HG03565 (cell line): ENCODE measurements at regions not wholly inside any gene's neighbourhood (a gene's known extent, or its start where the extent isn't known, plus 50 kb on each side); places are given as distances from the start of the nearest gene placed in this dataset.

ENCODE experiments used
- ATAC-seq: cut with Tn5 transposase; IDR thresholded peaks from one replicate; pipeline ENCODE4 v1.9.1; 2021; ENCODE audit warnings: mild to moderate bottlenecking, moderate library complexity; ENCODE audit not compliant: unreplicated experiment

DNA sequence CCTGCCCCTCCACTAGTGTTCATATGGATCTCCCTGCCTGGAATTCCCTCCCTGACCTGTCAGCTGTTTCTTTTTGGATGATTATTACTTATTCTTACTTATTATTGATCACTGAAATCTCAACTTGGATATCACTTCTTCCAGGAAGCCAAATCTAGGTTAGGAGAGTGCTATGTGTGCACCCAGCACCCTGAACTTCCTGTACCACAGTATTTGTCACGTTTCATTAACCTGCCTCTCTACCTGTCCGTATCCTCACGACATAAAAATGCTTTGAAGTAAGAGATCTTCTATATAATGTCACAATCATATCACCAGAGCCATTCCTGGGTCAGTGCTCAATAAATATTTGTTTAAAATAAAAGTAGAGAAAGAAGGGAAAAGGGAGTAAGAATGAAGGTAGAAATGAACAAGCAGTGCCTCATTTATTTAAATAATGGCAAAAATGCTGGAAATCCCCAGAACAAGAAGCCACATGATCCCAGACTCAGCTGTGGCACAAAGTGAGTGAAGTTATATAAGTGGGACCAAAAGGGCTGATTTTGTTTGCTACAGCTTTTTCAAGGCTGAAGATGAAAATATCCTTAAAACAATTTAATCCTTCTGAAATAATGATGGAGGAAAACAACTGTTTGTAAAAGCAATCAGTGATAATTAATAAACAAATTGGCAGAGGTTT lies 88.0 kb upstream of the MANEA start:
- no peak for ATAC-seq

DNA sequence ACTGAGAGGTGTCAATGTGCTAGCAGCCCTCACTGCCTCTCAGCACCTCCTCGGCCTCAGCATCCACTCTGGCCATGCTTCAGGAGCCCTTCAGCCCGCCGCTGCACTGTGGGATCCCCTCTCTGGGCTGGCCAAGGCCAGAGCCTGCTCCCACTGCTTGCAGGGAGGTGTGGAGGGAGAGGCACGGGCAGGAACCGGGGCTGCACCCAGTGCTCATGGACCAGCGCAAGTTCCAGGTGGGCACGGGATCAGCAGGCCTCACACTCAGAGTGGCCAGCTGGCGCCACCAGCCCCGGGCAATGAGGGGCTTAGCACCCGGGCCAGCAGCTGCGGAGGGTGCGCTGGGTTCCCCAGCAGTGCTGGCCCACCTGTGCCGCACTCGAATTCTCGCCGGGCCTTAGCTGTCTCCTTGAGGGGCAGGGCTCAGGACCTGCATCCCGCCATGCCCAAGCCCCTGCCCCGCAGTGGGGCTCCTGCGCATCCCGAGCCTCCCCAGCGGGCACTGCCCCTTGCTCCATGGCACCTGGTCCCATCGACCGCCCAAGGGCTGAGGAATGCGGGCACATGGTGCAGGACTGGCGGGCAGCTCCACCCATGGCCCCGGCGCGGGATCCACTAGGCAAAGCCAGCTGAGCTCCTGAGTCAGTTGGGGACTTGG lies 80.4 kb upstream of the MANEA start:
- no peak for ATAC-seq

DNA sequence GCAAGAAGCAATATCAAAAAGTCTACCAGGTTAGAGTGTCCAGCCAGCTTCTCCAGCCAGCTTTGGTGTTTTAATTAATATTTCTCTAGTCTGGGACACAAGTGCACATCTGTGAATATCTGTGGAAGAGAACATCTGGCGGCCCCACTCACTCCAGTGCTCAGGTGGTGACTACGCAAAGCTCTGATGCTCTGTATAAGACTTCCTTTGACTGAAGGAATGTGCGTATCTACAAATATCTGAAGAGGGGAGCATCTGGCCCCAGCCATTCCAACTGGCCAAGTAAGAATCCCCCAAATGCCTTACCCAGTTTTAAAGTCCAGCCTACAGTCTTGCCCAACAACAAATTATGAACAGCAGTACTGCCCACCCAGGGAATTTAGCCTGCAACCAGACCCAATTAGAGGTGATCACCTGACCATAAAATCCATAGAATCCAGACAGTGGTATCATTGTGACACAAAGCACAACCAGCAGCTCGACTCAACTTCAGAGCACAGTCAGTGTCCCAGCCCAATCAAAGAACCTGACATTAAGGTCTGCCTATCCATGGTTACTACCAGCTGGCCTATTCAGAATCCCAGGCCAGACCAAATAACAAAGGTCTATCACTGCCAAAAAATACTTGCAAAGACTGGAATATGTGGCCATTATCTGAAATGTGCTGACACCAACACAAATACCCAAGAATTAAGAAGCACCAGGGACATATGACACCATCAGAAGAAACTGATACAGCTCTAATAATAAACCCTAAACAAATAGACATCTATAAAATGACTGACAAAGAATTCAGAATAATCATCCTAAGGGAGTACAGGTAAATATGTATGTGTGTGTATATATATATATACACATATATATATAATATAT lies 76.1 kb upstream of the MANEA start:
- ATAC-seq: no peak

DNA sequence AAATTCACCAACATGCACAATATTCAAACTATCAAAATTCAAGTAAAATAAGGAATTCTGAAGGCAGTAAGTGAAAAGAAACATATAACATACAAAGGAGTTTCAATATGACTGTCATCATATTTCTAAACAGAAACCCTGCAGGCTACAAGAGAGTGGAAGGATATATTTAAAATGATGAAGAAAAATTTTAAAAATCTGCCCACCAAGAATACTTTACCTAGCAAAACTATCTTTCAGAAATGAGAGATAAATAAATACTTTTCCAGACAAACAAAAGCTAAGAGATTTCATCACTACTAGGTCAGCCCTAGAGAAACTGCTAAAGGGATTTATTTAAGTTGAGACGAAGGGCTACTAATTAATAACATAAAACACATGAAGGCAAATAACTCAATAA lies 73.8 kb upstream of the MANEA start:
- no peak for ATAC-seq

DNA sequence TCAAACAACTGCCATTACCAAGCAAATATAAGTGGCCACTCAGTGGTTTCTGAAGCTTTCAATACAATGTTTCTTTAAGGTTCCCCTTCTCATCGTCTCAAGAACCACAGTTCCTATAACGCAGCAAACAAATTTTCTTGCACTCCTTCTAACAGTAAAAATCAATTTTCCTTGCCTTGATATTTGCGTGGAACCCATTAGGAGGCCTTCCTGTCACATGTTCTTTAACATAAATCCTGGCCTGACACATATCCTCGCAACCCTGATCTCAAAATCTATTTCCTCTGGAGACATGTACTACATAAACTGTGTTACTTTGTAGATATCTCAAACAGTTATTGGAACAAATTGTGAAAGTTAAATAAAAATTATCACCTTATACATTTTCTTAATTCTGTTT lies 65.9 kb upstream of the MANEA start:
- no peak for ATAC-seq

DNA sequence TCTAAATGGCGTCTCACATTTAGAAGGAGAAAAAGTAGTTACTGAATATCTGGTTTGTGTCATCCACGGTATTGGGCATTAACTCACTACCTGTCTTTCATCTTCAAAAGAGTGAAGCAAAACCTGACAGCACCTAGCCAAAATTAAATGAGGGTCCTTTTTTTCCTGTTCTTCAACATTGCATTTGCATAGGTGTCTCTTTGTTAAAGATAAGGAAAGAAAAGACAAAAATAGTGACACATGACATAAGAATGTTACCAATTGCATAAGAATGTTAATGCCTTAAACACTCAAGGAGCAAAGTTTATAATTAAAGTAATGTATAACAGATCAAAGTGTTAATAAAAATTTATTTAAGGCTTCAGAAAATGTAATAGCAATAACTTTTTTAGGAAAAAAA lies 61.4 kb upstream of the MANEA start:
- ATAC-seq: no peak

DNA sequence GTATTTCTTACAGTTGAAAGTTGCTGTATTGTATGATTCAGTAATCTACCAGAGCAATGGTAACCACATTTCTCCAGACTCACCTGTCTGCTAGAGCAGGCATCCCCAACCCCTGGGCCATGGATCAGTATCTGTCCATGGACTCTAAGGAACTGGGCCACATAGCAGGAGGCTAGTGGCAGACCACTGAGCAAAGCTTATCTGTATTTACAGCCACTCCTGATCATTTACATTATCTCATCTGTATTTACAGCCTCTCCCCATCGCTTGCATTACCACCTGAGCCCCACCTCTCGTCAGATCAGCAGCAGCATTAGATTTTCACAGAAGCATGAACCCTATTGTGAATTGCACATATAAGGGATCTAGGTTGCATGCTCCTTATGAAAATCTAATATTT lies 60.3 kb upstream of the MANEA start:
- no peak for ATAC-seq

DNA sequence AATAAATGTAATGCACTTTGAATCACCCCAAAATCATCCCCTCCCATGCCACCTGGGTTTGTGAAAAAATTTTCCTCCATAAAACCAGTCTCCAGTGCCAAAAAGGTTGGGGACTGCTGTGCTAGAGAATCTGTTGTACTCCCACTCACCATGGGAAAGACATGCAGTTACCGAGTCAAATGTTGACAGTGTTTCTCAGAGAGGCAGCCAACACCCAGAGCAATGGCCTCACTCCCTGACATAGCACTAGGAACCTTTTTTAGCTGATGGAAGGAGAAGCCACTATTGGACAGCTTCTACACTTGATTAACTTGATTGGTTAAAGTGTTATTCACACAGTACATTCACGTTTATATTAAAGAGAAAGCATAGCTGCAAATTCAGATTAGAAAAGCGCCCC lies 59.8 kb upstream of the MANEA start:
- no peak for ATAC-seq

DNA sequence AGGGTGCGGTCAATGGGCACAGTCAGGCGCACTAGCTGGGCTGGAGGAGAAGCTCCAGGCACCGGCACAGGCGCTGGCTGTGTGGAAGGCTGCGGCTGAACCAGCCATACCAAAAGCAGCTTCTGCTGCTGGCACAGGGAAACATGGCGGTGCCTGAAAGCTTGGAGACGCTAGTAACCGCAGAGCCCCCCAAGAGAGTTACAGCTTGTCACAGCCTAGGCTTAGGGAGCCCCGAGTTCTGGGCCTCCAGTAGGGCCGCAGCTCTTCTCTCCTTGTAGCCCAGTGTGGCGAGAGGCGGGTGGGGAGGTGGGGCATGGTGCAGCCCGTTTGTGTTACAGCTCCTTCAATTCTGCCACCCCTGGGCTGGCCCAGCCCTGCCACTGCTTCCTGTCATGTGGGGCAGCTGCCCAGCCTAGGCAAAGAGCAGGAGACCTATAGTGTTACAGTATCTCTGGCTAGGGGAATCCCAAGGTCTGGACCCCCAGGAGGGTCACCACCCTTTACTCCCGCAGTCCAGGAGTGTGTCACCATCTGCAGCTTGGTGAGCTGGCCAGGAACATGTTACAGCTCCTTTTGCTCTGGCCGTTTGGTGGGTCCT lies 58.6 kb upstream of the MANEA start:
- ATAC-seq: no peak

DNA sequence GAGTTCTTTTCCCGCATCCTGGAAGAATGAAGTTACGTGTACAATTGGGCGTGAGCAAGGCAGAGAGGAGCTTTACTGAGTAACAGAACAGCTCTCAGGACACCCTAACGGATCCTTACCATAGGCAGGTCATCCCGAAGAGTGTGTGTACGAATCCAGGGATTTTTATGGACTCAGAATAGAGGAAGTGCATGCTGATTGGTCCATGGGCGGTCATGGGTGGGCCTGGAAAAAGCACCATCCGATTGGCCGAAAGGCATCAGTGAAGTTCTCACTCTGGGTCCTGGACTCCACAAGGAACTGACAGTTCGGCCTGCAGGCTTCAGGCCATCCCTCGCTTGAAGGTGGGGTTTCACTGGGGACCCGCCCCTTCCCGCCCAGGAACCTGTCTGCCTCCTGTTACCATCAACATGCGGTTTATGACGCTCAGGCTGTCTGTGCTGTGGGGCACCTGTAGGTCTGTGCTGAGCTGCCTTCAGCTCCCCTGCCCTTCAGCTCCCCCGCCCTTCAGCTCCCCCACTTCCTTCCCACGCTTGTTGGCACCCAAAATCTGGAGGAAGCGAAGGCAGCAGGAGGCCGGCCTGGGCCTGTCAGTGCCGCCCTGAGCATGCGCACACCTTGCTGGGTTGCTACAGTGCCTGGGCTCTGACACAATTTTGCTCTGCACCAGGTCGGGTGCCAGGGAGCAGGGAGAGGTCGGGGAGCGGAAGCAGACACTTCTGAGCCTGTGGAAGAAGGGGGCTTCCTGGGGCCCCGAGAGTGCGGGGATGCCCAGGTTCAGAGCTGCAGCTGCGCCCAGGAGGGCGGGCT lies 57.9 kb upstream of the MANEA start:
- ATAC-seq: no peak

DNA sequence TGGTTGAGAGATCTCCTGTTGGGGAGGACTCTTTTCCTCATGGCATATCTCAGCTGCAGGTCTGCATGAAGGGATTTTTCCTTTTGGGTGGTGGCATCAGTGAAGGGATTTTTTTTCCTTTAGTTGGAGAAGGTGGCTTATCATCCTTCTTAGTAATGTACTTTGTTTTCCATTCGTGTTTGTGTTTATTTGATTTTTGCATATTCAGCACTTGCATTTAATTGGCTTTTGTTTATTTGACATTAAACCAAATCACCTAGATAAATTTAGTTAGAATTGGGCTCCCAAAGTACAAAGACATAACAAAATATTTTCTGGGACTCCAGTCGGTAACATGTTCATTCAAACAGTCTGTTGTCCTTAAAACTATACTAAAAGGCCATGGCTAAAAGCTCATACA lies 56.2 kb upstream of the MANEA start:
- ATAC-seq: no peak
